ENCODE measurements at regions not wholly inside any gene's neighbourhood (a gene's known extent, or its start where the extent isn't known, plus 50 kb on each side); places are given as distances from the start of the nearest gene placed in this dataset.

- TF ChIP-seq CTCF (IDR thresholded peaks at IDR 0.05) (no peak), REST (IDR thresholded peaks at IDR 0.05; ENCODE audit: insufficient read depth in 1 of 2, low read depth in 2 of 2, low read length in 1 of 2) (no peak), POLR2AphosphoS5 (IDR thresholded peaks at IDR 0.05; ENCODE audit: low read depth, low read length) (no peak), TCF7L2 (IDR thresholded peaks at IDR 0.05; ENCODE audit: low read depth, low read length) (no peak)
These were observed 167.7 kb downstream of the VAPA start for GRCh38 chr18:10081492-10081891.

All from Panc1 (cell line).